ENCODE measurements at regions not wholly inside any gene's neighbourhood (a gene's known extent, or its start where the extent isn't known, plus 50 kb on each side); places are given as distances from the start of the nearest gene placed in this dataset.

DNA sequence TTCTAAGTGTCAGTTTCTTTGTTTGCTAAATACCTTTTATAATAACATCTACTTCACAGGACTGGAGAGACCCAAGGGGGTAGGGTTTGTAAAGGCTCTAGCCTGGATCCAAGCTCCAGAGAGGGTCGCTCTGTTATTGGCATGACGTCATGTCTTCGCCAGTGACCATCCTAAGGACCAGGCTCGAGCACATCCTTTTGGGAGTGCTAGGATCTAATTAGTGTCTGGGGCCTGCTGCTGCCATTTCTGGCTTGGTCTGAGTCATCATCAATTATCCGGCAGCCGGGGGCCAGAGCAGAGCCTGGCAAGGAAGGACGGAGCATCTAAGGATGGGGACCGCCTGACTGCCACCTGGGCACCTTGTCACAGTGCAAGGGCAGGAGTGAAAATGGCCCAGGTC lies 153.0 kb downstream of the NSG2 start:
- no peak for TF ChIP-seq FOXP2 (optimal IDR thresholded peaks at IDR 0.05; ENCODE audit: control extremely low read depth, extremely low read length, insufficient read depth)
- no peak for TF ChIP-seq EZH2 (IDR thresholded peaks at IDR 0.05)
- TF ChIP-seq POLR2AphosphoS5 (IDR thresholded peaks at IDR 0.05; ENCODE audit: borderline replicate concordance, low read depth, low read length) = no peak
- no peak overlapping the region for H3K27ac ChIP-seq
- H3K9me3 ChIP-seq (ENCODE audit: low read depth, low read length) = no peaks in the 10 kb centered on the region
- DNase-seq (ENCODE audit: low read depth, low spot score) = no peak
- H3K36me3 ChIP-seq (ENCODE audit: insufficient read depth, low read length) = no peaks in the 10 kb centered on the region
- no peak overlapping the region for H3K9ac ChIP-seq (ENCODE audit: insufficient read length)
- no peak overlapping the region for H3K4me3 ChIP-seq

GRCh38 chr5:174202996-174203395 lies 157.5 kb downstream of the NSG2 start:
- Histone ChIP-seq H3K9me3 (ENCODE audit: low read depth, low read length) (no peaks in the 10 kb centered on the region), H3K4me3 (no peak overlapping the region), H3K36me3 (ENCODE audit: insufficient read depth, low read length) (no peaks in the 10 kb centered on the region), H3K9ac (ENCODE audit: insufficient read length) (no peak overlapping the region), H3K27ac (no peak overlapping the region)
- DNase-seq (ENCODE audit: low read depth, low spot score) = no peak
- TF ChIP-seq EZH2 (IDR thresholded peaks at IDR 0.05) = no peak
- TF ChIP-seq POLR2AphosphoS5 (IDR thresholded peaks at IDR 0.05; ENCODE audit: borderline replicate concordance, low read depth, low read length) = no peak
- no peak for TF ChIP-seq FOXP2 (optimal IDR thresholded peaks at IDR 0.05; ENCODE audit: control extremely low read depth, extremely low read length, insufficient read depth)

DNA sequence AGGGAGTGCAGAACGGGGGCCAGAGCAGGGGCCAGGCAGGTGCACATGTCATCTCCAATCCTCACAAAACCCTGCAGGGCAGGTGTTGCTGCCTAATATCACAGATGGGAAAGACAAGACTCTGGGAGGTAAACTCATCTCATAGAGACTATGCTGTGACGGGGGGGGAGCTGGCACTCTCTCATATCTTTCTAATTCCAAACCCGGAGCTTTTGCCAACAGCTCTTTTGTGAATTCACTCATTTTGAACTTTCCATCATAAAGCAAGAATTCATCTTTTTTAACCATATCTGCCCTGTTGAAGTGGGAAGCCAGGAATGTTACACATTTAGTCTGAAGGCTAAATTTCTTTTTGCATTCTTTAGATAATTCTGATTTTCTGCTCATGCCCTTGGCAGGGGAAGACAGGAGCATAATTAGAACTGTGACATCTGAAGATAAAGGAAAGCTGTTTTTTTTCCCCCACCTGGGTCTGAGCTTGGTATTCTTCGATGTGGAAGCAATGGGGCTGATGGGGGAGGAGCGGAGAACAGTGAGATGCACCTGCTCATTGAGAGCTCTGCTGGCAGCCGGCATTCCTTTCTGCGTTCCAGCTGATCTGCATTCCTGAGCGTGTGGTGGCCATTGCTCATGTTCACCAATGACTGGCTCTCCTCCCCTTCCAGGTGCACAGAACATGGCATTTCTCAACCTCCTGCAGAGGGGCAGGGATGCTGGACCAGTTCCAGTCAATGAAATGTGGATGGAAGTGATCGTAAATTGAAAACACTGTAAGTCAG lies 159.2 kb downstream of the NSG2 start:
- H3K9me3 ChIP-seq (ENCODE audit: low read depth, low read length) = no peaks in the 10 kb centered on the region
- no peak overlapping the region for H3K9ac ChIP-seq (ENCODE audit: insufficient read length)
- H3K36me3 ChIP-seq (ENCODE audit: insufficient read depth, low read length) = no peaks in the 10 kb centered on the region
- TF ChIP-seq POLR2AphosphoS5 (IDR thresholded peaks at IDR 0.05; ENCODE audit: borderline replicate concordance, low read depth, low read length) = no peak
- no peak for TF ChIP-seq FOXP2 (optimal IDR thresholded peaks at IDR 0.05; ENCODE audit: control extremely low read depth, extremely low read length, insufficient read depth)
- no peak for TF ChIP-seq EZH2 (IDR thresholded peaks at IDR 0.05)
- DNase-seq (ENCODE audit: low read depth, low spot score) = no peak
- no peak overlapping the region for H3K27ac ChIP-seq
- H3K4me3 ChIP-seq = no peak overlapping the region

- no peak overlapping the region for H3K4me3 ChIP-seq
- TF ChIP-seq FOXP2 (optimal IDR thresholded peaks at IDR 0.05; ENCODE audit: control extremely low read depth, extremely low read length, insufficient read depth) (no peak), EZH2 (IDR thresholded peaks at IDR 0.05) (no peak), POLR2AphosphoS5 (IDR thresholded peaks at IDR 0.05; ENCODE audit: borderline replicate concordance, low read depth, low read length) (no peak)
These were observed 160.4 kb downstream of the NSG2 start for GRCh38 chr5:174205939-174206338.

DNA sequence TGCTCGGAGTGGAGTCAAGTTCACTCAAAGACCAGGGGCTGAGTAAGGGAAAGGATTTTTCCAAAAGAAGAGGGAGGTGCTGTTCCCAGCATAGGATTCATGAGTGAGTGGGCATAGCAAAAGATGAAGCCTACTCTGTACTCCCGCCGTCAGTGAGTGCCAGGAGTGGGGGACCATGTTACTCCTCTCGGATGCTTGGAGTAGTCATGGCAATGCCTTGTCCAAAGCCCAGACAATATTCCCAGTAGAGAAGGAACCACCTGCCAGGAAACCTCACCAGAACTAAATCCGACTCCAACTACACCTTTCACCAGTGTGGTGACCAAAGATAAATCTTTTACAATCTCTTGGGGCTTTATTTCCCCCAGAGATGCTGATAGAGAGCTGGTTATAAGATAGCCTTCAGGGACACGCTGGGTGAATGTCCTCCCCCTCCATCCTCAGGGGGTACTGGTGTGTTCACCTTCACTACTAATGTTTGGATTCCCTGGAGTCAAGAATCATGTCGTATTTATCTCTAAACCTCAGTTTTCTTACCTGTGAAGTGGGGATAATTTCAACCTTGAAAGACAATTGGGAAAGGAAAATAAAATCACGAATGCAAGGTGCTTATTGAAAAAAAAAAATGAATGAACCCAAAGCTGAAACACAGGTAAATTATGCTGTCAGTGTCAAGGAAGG lies 165.2 kb downstream of the NSG2 start:
- Histone ChIP-seq H3K4me3 (no peak overlapping the region), H3K9ac (ENCODE audit: insufficient read length) (no peak overlapping the region), H3K9me3 (ENCODE audit: low read depth, low read length) (no peaks in the 10 kb centered on the region), H3K27ac (no peak overlapping the region), H3K36me3 (ENCODE audit: insufficient read depth, low read length) (no peaks in the 10 kb centered on the region)
- no peak for DNase-seq (ENCODE audit: low read depth, low spot score)
- TF ChIP-seq EZH2 (IDR thresholded peaks at IDR 0.05) (no peak), POLR2AphosphoS5 (IDR thresholded peaks at IDR 0.05; ENCODE audit: borderline replicate concordance, low read depth, low read length) (no peak), FOXP2 (optimal IDR thresholded peaks at IDR 0.05; ENCODE audit: control extremely low read depth, extremely low read length, insufficient read depth) (no peak)

More at GRCh38 chr5:174205939-174206338, 160.4 kb downstream of the NSG2 start:
- Histone ChIP-seq H3K9ac (ENCODE audit: insufficient read length) (no peak overlapping the region), H3K36me3 (ENCODE audit: insufficient read depth, low read length) (no peaks in the 10 kb centered on the region), H3K9me3 (ENCODE audit: low read depth, low read length) (no peaks in the 10 kb centered on the region), H3K27ac (no peak overlapping the region)
- DNase-seq (ENCODE audit: low read depth, low spot score) = no peak

- Histone ChIP-seq H3K9ac (ENCODE audit: insufficient read length) (no peak overlapping the region), H3K4me3 (no peak overlapping the region), H3K36me3 (ENCODE audit: insufficient read depth, low read length) (no peaks in the 10 kb centered on the region), H3K27ac (no peak overlapping the region), H3K9me3 (ENCODE audit: low read depth, low read length) (no peaks in the 10 kb centered on the region)
- TF ChIP-seq EZH2 (IDR thresholded peaks at IDR 0.05) (no peak), POLR2AphosphoS5 (IDR thresholded peaks at IDR 0.05; ENCODE audit: borderline replicate concordance, low read depth, low read length) (no peak)
- no peak for DNase-seq (ENCODE audit: low read depth, low spot score)
These were observed 165.7 kb downstream of the NSG2 start for GRCh38 chr5:174211277-174211626.

DNA sequence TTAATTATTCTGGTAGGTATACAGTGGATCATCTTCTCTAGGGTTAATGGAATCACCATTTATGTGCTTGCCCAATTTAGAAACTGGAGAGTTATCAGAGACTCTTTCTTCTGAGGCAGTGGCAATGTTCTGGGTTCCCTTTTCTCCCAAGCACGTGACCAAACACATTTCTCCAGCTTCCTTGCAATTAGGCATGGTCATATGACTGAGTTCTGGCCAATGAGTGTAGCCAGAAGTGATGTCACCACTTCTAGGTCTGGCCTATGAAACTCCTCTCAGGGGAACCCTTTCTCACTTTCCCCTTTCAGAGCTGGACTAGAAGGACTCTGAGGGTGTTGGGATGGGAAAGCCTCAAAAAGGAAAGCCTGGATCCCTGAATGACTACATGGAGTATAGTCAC lies 172.0 kb downstream of the NSG2 start:
- H3K36me3 ChIP-seq (ENCODE audit: insufficient read depth, low read length) = no peaks in the 10 kb centered on the region
- no peak overlapping the region for H3K4me3 ChIP-seq
- H3K9ac ChIP-seq (ENCODE audit: insufficient read length) = no peak overlapping the region
- TF ChIP-seq EZH2 (IDR thresholded peaks at IDR 0.05) = no peak
- no peak for TF ChIP-seq POLR2AphosphoS5 (IDR thresholded peaks at IDR 0.05; ENCODE audit: borderline replicate concordance, low read depth, low read length)
- TF ChIP-seq FOXP2 (optimal IDR thresholded peaks at IDR 0.05; ENCODE audit: control extremely low read depth, extremely low read length, insufficient read depth) = no peak
- no peak overlapping the region for H3K27ac ChIP-seq
- no peaks in the 10 kb centered on the region for H3K9me3 ChIP-seq (ENCODE audit: low read depth, low read length)
- DNase-seq (ENCODE audit: low read depth, low spot score) = no peak

- no peak for TF ChIP-seq EZH2 (IDR thresholded peaks at IDR 0.05)
- TF ChIP-seq POLR2AphosphoS5 (IDR thresholded peaks at IDR 0.05; ENCODE audit: borderline replicate concordance, low read depth, low read length) = no peak
- no peak for TF ChIP-seq FOXP2 (optimal IDR thresholded peaks at IDR 0.05; ENCODE audit: control extremely low read depth, extremely low read length, insufficient read depth)
- Histone ChIP-seq H3K9ac (ENCODE audit: insufficient read length) (no peak overlapping the region), H3K4me3 (no peak overlapping the region), H3K9me3 (ENCODE audit: low read depth, low read length) (no peaks in the 10 kb centered on the region), H3K27ac (no peak overlapping the region), H3K36me3 (ENCODE audit: insufficient read depth, low read length) (no peaks in the 10 kb centered on the region)
- DNase-seq (ENCODE audit: low read depth, low spot score) = no peak
These were observed 172.7 kb downstream of the NSG2 start for GRCh38 chr5:174218162-174218561.
